ENCODE measurements at regions not wholly inside any gene's neighbourhood (a gene's known extent, or its start where the extent isn't known, plus 50 kb on each side); places are given as distances from the start of the nearest gene placed in this dataset.

DNA sequence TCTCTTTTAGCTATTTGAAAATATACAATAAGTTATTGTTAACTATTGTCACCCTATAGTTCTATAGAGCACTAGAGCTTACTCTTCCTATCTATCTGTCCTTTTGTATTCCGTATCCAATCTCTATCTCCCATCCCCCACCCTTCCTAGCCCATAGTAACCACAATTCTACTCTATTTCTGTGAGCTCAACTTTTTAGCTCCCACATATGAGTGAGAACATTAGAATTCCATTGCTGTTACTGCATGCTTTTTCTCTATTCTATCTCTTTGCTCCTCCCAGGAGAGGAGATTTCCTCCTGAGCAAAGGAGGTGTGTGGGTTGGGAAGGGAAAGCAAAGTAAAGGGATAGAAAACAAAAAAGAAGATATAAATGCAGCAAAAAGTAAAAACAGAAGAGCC, 105.6 kb upstream of the SLC4A7 start:
- FAIRE-seq, result no peak

DNA sequence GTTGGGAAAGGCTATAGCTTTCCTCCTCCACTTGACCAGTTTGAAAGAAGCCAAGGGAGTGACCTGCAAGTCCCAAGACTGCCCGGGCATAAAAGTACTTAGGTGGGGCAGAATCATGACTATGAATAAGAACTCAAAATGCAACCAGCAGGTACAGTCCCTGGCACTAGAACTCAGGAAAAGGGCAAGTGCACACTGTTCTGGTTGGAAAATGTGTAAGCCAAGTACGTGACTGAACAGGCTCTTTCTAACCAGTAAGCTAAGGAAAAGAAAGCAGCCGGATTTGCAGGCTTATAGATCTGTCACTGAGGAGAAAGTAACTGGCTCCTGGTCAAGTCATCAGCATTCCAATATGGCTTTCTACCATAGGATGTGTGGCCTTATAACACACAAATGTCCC, 101.2 kb upstream of the SLC4A7 start:
- FAIRE-seq, result no peak

DNA sequence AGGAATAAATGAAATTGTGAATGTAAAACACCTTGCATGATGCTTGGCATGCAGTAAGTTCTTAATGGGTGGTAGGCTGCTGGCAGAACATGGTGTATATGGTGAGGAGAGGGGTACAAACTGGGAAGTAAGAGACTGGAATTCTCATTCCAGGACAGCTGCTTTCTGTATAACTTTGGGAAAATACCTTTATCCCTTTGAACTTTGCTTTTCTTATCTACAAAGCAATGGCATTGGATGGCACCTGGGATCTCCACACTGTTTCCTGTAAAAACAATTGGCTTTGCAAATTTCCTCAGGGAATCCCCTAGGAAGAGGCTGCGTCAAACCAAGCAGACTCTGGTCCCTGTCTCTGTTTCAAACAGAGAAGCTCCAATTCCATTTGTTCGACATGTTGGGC, 100.7 kb upstream of the SLC4A7 start:
- no peak for FAIRE-seq

DNA sequence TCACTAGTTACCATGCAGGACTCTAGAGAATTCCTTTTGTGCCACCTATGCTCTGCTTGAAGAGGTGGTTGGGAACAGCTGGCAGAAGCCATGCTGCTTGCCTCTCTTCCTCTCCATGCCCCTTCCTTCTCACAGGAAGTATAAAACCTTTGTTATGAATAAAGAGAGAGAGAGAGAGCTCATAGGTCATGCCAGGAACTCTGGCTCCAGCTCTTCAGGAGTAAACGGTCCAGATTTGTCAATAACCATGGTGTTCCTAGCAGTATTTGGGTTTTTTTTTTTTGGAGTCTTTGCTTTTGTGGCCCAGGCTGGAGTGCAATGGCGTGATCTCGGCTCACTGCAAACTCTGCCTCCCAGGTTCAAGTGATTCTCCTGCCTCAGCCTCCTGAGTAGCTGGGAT, 97.7 kb upstream of the SLC4A7 start:
- FAIRE-seq, result no peak

DNA sequence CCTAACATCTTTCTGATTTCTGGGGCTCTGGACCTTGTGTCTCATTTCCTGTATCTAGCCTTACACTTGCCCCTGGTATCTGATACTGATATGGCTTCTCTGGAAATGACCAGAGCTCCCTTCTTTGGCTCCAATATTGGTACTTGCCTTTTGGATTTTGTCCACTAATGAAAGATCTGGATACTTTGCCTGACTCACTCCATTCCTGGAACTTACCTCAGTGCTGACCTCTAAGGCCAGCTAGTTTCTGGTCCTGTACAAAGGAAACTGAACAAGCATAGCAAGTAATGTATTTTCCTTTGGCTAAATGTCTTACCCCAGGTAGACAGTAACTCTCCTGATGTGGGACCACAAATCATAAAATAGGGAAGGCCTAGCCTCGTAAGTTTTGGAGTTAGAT, 93.8 kb upstream of the SLC4A7 start:
- no peak for FAIRE-seq

DNA sequence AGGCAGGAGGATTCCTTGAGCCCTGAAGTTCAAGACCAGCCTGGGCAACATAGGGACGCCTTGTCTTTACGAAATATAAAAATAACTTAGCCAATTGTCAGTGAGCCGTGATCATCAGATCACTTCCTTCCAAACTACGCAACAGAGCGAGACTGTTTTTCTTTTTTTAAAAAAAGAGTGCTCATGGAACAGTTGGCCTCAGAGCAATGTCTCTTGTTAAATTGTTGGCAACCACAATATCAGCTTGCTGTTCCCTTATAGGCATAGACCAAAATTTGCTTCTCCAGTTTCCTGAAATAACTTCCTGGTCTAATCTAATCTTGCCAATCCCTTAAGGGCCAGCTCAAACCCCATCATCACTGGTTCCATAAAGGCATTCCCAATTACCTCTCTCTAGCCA, 93.3 kb upstream of the SLC4A7 start:
- FAIRE-seq, result no peak

DNA sequence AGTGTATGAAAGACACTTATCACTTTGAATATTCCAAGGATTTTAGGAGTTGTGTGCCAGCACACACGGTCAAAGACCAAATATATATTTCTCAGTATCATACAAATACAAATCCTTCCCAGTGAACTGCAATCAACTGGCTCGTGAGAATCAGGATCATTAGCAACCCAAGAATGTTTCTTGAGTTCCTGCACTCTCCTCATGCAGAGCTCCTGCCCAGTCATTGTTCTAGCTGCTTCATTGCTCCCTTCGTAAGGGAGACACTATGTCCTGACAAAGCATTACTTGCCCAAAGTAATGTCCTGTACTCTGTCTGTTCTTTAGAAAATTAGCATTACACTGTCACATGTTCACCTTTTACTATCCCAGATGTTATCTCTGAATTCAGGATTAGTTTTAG, 92.0 kb upstream of the SLC4A7 start:
- FAIRE-seq, result no peak

DNA sequence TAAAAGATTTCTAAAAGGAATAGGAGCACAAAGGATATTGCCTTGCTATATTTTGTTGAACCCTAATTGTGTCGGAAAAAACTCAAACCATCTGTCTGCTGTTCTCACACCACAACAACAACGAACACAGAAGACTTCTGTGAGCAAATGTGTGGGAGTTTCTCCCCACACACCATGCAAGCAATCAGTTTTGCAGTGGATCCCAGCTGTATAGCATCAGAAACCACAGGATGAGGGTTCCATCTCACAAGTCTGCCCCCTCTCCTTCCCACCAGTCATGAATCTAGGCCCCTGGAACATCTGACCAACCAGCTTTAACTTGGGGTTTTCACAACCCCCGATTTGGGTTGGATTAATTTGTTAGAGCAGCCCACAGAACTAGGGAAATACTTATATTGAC, 91.3 kb upstream of the SLC4A7 start:
- FAIRE-seq, result no peak

DNA sequence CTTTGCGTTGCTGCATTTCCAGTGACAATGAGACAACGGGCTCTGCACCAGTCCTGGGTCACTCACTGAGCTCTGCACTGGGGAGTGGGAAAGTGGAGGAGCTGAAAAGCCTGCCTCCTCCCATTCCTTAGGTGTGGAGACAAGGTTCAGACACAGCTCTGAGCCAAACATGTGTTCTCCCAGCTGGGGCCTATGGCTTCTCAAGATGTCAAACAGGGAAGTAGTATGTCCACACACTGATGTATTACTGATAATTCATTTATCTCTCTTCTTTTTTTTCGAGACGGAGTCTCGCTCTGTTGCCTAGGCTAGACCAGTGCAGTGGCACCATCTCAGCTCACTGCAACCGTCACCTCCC, 90.2 kb upstream of the SLC4A7 start:
- FAIRE-seq, result no peak

DNA sequence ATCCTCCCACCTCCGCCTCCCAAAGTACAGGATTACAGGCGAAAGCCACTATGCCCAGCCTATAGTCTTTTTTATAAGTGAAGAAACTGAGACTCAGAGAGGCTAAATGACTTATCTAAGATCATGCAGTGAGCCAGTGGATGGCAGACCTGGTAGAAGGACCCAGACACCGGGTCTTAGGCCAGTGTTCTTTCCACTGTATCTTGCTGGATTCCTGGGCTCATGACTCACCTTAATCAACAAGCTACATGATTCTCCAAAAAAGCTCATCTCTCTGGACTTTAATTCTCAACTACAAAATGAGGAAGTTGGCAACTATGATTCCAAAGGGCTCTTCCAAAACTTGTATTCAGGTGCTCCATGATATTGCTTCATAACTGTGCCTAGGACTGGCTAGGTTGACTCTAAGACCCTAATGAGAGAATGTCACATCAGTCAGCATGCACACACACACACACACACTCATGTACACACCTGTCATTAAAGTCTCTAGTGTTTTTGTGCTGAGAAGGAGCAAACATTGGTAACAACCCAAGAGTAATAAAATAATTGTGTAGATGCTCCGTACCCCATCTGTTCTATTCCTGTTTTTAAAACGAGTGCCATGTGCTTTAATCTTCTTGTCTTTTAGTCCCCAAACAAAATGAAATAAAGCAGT, 89.7 kb upstream of the SLC4A7 start:
- no peak for FAIRE-seq

DNA sequence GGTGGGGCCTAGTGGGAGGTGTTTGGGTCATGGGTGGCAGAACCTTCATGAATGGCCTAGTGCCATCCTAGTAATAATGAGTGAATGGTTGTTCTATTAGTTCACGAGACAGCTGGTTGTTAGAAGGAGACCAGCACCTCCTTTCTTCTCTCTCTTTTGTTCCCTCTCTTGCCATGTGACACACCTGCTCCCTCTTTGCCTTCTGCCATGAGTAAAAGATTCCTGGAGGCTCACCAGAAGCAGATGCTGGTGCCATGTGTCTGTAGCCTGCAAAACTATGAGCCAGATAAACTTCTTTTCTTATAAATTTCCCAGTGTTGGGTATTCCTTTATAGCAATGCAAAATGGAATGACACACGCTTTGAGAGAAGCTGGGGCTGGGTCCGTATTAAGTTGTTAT, 89.0 kb upstream of the SLC4A7 start:
- no peak for FAIRE-seq

DNA sequence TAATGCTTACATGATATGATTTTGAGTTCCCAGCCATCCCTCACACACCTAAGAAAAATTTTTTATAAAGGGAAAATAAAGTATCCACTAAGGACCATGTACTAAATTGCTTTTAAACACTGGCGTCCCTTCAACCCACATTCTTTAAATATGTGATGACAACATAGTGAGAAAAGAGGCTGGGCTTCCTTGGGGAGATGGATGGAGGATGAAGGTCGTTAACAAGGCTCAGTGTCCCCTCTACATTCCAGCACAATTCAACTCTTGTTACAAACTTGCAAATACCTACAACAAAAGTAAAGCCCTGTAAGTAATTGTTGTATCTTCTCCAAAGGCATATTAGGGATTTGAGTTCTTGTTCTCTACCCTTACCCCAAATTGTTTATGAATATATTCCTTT, 87.2 kb upstream of the SLC4A7 start:
- FAIRE-seq, result no peak

DNA sequence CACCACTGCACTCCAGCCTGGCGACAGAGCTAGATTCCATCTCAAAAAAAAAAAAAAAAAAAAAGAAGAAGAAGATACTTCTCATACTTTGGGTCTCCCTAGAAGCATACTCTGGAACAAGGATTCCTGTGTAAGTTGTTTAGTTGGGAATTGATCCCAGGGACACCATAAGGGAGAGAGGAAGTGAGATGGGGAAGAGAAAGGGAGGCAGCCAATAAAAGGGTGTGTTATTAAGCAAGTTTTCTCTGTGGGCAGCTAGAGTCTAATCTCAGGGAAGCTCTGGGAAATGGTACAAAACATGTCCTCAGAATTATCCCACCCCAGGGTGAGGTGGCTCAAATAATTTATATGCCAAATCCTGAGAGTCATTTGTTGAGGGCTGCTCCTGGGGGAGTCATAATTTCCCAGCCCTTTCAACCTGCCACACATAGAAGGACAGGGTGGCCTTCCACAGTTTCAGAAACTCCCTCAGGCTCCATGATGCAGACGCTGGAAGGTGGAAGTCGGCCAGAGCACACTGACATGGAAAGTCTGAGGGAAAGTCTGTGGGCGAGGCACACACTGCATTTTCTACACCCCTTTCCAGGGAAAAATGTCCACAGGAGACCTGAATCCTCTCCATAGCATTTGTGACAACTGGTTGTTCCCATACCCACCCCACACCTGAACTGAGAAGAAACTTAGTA, 86.4 kb upstream of the SLC4A7 start:
- FAIRE-seq, result no peak

DNA sequence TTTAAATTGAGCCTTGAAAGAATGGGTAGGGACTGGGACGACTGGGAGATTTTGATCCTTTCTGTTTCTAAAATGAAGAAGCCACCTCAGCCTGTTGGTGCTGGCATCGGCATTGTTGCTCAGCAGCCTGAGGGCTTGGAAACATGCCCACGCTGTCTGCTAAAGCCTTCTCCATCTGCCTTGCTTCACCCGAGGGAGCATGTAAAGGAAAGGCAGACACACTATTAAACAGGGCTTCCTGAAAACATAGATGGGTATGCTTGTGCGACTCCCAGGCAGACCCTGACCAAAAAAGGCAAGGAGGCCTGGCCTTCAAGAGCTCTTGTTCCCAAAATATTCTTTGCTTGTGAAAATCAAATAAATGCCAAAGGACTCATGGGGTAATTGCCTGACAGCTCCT, 84.2 kb upstream of the SLC4A7 start:
- FAIRE-seq, result no peak

DNA sequence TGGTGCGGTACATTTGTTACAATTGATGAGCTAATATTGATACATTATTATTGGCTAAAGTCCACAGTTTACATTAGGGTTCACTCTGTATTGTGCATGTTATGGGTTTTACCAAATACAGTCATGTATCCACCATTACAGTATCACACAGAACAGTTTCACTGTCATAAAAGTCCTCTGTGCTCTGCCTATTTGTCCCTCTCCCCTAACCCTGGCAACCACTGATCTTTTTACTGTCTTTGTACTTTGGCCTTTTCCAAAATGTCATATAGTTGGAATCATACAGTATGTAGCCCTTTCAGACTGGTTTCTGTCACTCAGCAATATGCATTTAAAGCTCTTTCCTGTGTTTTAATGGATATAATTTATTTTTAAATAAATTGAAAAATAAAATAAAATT, 83.1 kb upstream of the SLC4A7 start:
- FAIRE-seq, result no peak

DNA sequence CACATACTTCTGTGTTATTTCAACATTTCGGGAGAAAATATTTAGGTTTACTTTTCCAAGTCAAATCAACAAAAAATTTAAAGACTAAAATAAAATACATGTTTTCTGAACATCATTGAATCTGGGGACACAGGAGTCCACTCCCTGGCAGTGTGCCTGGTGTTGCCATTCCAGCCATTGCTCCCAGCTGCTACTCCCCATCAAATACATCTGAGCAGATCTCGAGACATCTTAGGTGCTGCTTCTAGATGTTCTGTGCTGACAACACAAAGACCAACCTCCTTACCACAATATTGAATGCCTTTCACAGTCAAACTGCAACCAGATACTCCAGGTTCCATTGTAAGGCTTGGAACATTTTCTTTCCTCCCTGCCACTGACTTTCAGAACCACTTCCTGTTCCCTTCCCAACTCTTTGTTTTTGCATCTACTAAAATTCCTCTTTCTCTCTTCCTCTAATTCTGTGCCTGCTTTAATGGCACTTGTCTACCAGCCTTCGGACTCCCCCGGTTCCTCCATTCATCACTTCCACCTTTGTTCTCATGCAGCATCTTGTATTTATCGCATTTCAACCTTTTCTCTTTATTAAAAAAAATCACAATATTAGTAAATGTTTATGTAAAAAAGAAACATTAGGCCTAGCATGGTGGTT, 81.1 kb upstream of the SLC4A7 start:
- no peak for FAIRE-seq

DNA sequence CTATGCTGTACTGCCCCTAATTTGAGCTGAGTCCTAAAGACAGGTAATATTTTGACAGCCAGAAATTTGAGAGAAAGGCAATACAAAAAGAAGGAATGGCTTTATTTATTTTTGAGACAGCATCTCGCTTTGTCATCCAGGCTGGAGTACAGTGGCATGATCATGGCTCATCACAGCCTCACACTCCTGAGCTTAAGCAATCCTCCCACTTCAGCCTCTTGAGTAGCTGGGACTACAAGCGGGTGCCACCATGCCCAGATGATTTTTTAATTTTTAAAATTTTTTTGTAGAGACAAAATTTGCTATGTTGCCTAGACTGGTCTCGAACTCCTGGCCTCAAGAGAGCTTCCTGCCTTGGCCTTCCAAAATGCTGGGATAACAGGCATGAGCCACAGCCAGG, 77.4 kb upstream of the SLC4A7 start:
- FAIRE-seq, result no peak

DNA sequence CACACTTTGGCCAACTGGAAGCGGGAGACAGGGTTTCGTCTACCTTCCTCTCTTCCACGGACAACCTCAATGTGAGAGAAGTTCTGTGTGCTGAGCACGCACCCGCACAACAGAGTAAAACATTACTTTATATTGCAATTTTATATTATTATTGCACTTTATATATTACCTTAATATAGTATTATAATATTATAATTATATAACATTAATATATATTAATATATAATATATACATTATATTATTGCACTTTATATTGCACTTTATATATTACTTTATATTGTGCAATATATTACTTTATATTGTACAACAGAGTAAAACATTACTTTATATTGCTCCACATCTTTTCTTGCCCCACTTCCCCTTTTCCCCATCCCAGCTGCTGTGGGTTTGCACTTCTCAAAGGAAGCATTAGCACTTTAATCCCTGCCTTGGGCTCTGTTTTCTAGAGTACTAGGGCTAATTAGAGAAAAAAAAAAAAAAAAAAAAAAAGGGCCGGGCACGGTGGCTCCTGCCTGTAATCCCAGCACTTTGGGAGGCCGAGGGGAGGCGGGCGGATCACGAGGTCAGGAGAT, 76.4 kb upstream of the SLC4A7 start:
- peak; percentile 83 for FAIRE-seq

DNA sequence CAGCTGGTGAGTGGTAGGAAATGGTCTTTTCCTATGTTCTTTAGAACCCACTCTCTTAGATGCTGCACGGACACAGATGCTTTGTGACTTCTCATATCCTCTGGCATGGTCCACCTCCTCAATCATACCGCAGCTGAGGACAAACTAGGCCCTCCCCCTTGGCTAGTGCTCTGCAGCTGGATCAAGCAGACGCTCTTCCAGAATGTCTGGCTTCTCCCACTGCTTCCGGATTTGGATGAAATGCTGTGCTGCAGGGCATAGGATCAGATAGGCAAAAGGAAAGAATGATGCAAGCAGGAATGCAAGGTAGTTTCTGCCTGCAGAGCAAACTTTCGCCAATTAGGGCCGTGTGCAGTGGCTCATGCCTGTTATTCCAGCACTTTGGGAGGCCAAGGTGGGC, 75.7 kb upstream of the SLC4A7 start:
- no peak for FAIRE-seq

DNA sequence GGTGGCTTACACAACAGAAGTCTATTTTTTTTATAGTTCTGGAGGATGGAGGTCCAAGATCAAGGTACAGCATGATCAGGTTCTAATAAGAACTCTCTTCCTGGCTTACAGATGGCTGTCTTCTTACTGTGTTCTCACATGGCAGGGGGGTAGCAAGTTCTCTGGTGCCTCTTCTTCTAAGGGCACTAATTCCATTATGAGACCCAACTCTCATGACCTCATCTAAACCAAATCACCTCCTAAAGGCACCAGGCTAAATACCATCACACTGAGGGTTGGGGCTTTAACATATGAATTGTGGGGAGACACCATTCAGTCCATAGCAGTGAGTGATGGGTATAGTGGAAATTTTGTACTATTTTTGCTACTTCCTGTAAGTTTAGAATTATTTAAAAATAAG, 75.2 kb upstream of the SLC4A7 start:
- FAIRE-seq, result no peak

DNA sequence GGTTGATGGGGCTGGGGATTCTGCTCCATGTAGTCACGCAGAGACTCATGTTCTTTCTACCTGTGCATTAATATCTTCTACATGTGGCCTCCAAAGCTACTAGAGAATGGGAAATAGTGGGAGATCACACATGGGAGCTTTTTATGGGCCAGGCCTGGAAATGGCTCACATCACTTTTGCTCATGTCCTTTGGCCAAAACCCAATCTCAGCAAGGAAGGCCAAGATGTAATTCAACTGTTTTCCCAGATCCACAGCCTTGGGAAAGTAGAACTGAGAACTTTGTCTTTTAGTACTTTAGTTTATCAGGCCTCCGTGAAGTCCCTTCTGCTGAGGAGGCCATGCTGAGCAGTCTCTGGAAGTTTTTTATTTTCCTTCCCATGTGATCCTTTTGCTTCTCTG, 73.2 kb upstream of the SLC4A7 start:
- no peak for FAIRE-seq

DNA sequence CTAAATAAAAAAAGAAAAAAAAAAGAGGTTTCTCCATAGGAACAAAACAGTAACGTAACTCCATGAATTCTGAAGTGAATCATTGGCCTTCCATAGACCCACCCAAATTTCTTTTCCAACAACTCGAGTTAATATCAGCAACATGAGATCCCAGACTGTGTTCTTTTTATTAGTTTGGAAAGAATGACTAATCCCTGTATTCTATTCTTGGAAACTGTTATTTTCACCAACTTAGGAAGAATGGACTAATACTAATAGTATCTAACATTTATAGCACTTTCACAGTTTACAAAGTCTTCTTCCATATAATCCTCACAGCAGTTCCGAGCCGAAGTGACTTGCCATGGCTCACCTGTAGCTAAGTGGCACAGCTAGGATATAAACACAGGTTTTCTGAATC, 72.7 kb upstream of the SLC4A7 start:
- no peak for FAIRE-seq

DNA sequence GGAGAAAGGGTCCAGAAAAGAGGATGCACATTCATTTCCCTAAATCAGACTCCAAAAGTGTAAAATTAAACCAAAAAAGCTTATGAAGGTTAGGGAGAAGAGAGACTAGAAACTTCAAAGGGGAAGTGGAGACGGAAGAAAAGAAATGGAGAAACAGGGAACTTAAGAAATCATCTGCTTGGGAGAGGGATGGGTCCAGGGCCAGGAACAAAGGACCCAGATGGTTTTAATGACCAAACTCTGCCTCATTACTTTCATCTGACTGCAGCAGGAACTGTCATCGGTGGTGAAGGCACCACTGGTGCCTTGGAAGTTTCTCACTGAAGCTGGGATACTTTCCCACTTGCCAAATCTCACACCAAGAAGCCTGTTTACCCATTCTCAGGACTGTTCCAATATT, 70.5 kb upstream of the SLC4A7 start:
- no peak for FAIRE-seq

DNA sequence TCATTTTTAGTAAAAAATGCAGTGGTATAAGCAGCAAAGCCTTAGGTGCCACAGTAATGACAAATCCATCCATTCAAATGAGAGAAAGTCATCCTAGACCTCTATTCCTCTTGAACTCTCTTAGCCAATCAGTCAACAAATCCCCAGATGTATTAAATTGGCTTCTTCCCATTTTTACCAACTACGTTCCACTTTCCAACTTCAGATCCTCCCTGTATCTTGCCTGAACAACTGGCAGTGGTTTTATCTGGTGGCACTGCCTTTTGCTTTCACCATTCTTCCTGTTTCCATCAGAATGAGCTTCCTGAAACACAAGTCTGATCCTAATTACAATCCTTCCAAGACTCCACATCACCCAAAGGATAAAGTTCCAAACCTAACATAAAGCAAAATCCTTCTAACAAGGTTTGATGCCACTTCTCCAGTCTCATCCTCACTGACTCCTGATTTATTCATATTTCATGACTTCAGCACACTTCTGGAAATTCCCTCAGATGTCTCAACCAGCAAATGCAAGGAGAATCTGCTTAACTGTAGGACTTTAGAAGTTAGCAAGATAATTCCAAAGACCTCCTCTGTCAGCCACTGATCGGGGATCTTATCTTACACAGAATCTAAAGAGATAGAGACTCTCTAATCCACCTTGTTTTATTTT, 69.8 kb upstream of the SLC4A7 start:
- FAIRE-seq, result no peak
